ENCODE measurements at regions not wholly inside any gene's neighbourhood (a gene's known extent, or its start where the extent isn't known, plus 50 kb on each side); places are given as distances from the start of the nearest gene placed in this dataset.

DNA sequence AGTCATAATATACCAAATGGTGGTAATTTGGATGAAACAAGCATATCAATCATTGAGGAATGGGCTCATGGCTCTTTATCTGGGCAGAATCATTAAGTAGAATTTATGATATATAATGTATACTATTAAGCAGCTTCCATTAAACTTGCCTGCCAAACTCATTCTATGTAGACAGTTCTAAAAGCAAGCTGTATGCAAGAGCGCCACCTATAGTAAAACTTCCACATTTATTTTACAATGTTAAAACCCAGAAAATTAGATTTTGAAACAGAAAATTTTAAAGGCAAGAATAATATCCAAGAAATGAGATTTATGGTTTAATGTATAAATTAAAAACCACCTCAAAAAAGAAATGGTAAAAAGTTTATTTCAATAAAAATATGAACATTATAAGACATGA, 161.5 kb downstream of the MZT1 start:
- no peak for TF ChIP-seq POLR2AphosphoS5 (IDR thresholded peaks at IDR 0.05; ENCODE audit: low read depth)
- TF ChIP-seq GABPA (IDR thresholded peaks at IDR 0.05; ENCODE audit: low read depth): no peak
- TF ChIP-seq, protein P1, sequence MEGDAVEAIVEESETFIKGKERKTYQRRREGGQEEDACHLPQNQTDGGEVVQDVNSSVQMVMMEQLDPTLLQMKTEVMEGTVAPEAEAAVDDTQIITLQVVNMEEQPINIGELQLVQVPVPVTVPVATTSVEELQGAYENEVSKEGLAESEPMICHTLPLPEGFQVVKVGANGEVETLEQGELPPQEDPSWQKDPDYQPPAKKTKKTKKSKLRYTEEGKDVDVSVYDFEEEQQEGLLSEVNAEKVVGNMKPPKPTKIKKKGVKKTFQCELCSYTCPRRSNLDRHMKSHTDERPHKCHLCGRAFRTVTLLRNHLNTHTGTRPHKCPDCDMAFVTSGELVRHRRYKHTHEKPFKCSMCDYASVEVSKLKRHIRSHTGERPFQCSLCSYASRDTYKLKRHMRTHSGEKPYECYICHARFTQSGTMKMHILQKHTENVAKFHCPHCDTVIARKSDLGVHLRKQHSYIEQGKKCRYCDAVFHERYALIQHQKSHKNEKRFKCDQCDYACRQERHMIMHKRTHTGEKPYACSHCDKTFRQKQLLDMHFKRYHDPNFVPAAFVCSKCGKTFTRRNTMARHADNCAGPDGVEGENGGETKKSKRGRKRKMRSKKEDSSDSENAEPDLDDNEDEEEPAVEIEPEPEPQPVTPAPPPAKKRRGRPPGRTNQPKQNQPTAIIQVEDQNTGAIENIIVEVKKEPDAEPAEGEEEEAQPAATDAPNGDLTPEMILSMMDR (IDR thresholded peaks at IDR 0.05; ENCODE audit: insufficient read depth, low read length): peak; percentile 16
- no peak overlapping the region for H3K4me3 ChIP-seq (replicated peaks; ENCODE audit: insufficient read depth, low read length)
- no peak overlapping the region for H3K27ac ChIP-seq (replicated peaks)
- DNase-seq (ENCODE audit: low read depth in 1 of 2, low spot score in 1 of 2): peak in 1 of 2 experiments; percentile 17
- no peaks in the 10 kb centered on the region for H3K27me3 ChIP-seq (ENCODE audit: insufficient read depth, poor library complexity, severe bottlenecking)

DNA sequence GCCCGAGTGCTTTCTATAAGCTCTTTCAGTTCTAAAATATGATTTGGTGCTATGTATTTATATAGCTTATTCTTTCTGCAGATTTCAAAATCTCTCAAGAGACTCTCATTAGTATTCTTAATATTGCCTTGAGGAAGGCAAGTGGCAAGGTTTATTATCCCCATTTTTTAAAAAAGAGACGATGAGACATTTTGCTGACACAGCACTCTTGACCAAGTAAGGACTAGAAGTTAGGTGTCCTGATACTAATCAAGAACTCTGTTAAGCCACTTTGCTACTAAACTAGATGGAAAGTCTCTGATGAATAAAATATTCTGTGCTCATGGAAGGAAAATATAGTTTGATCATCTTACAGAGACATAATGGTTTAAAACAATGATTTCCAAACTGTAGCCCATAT, 164.7 kb downstream of the MZT1 start:
- H3K4me3 ChIP-seq (replicated peaks; ENCODE audit: insufficient read depth, low read length): no peak overlapping the region
- no peaks in the 10 kb centered on the region for H3K27me3 ChIP-seq (ENCODE audit: insufficient read depth, poor library complexity, severe bottlenecking)
- TF ChIP-seq GABPA (IDR thresholded peaks at IDR 0.05; ENCODE audit: low read depth): no peak
- no peak for TF ChIP-seq POLR2AphosphoS5 (IDR thresholded peaks at IDR 0.05; ENCODE audit: low read depth)
- no peak for TF ChIP-seq SPI1 (IDR thresholded peaks at IDR 0.05; ENCODE audit: borderline replicate concordance, low read depth)
- TF ChIP-seq, protein P2, sequence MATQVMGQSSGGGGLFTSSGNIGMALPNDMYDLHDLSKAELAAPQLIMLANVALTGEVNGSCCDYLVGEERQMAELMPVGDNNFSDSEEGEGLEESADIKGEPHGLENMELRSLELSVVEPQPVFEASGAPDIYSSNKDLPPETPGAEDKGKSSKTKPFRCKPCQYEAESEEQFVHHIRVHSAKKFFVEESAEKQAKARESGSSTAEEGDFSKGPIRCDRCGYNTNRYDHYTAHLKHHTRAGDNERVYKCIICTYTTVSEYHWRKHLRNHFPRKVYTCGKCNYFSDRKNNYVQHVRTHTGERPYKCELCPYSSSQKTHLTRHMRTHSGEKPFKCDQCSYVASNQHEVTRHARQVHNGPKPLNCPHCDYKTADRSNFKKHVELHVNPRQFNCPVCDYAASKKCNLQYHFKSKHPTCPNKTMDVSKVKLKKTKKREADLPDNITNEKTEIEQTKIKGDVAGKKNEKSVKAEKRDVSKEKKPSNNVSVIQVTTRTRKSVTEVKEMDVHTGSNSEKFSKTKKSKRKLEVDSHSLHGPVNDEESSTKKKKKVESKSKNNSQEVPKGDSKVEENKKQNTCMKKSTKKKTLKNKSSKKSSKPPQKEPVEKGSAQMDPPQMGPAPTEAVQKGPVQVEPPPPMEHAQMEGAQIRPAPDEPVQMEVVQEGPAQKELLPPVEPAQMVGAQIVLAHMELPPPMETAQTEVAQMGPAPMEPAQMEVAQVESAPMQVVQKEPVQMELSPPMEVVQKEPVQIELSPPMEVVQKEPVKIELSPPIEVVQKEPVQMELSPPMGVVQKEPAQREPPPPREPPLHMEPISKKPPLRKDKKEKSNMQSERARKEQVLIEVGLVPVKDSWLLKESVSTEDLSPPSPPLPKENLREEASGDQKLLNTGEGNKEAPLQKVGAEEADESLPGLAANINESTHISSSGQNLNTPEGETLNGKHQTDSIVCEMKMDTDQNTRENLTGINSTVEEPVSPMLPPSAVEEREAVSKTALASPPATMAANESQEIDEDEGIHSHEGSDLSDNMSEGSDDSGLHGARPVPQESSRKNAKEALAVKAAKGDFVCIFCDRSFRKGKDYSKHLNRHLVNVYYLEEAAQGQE (IDR thresholded peaks at IDR 0.05; ENCODE audit: insufficient replicate concordance, low read depth): no peak
- TF ChIP-seq, protein P1 (IDR thresholded peaks at IDR 0.05; ENCODE audit: insufficient read depth, low read length): no peak
- no peak overlapping the region for H3K27ac ChIP-seq (replicated peaks)
- DNase-seq (ENCODE audit: low read depth in 1 of 2, low spot score in 1 of 2): no peak

DNA sequence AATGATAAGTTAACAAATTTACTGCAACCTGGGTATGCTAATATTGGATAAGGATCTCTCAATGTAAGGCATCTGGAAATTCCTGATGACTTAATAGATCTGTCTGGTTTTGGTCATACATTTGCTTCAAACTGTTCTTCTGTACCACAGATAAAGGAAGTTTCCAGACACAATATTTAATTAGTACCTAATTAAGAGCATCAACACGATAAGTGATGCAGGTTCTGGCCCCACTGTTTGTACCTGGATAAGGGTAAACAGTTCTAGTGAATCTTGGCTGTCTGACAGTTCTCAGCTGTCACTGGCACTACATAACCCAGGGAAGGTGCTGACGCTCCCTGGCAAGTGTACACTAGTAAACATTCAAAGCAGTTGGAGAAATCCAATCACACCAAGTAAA, 165.6 kb downstream of the MZT1 start:
- H3K4me3 ChIP-seq (replicated peaks; ENCODE audit: insufficient read depth, low read length): no peak overlapping the region
- no peak overlapping the region for H3K27ac ChIP-seq (replicated peaks)
- H3K27me3 ChIP-seq (ENCODE audit: insufficient read depth, poor library complexity, severe bottlenecking): no peaks in the 10 kb centered on the region
- TF ChIP-seq POLR2AphosphoS5 (IDR thresholded peaks at IDR 0.05; ENCODE audit: low read depth): no peak
- TF ChIP-seq, protein P1 (IDR thresholded peaks at IDR 0.05; ENCODE audit: insufficient read depth, low read length): no peak
- TF ChIP-seq SPI1 (IDR thresholded peaks at IDR 0.05; ENCODE audit: borderline replicate concordance, low read depth): no peak
- TF ChIP-seq GABPA (IDR thresholded peaks at IDR 0.05; ENCODE audit: low read depth): no peak
- TF ChIP-seq, protein P2 (IDR thresholded peaks at IDR 0.05; ENCODE audit: insufficient replicate concordance, low read depth): no peak
- no peak for DNase-seq (ENCODE audit: low read depth in 1 of 2, low spot score in 1 of 2)

DNA sequence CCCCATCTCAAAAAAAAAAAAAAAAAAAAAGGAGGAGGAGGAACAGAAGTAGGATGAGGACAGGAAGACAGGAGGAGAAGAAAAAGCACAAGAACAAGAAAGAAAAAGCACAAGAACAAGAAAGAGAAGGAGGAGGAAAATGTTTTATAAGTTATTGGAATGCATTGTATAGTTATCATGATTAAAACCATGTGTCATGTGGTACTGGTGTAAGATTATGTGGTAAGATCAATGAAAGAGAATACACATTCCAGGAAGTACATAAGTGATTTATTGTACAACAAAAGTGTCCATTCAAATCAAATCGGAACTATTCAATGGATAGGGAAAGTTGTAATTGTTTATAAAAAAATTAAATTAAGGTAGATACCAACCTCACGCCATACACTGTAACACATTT, 167.7 kb downstream of the MZT1 start:
- no peaks in the 10 kb centered on the region for H3K27me3 ChIP-seq (ENCODE audit: insufficient read depth, poor library complexity, severe bottlenecking)
- H3K4me3 ChIP-seq (replicated peaks; ENCODE audit: insufficient read depth, low read length): no peak overlapping the region
- TF ChIP-seq, protein P2 (IDR thresholded peaks at IDR 0.05; ENCODE audit: insufficient replicate concordance, low read depth): no peak
- no peak for TF ChIP-seq SPI1 (IDR thresholded peaks at IDR 0.05; ENCODE audit: borderline replicate concordance, low read depth)
- H3K27ac ChIP-seq (replicated peaks): no peak overlapping the region
- DNase-seq (ENCODE audit: low read depth in 1 of 2, low spot score in 1 of 2): no peak
